HG02938 (cell line): ENCODE measurements at regions not wholly inside any gene's neighbourhood (a gene's known extent, or its start where the extent isn't known, plus 50 kb on each side); places are given as distances from the start of the nearest gene placed in this dataset.

ENCODE experiments used
- ATAC-seq: cut with Tn5 transposase; IDR thresholded peaks from one replicate; pipeline ENCODE4 v1.9.1; 2021; ENCODE audit warnings: mild to moderate bottlenecking, moderate library complexity; ENCODE audit not compliant: unreplicated experiment

DNA sequence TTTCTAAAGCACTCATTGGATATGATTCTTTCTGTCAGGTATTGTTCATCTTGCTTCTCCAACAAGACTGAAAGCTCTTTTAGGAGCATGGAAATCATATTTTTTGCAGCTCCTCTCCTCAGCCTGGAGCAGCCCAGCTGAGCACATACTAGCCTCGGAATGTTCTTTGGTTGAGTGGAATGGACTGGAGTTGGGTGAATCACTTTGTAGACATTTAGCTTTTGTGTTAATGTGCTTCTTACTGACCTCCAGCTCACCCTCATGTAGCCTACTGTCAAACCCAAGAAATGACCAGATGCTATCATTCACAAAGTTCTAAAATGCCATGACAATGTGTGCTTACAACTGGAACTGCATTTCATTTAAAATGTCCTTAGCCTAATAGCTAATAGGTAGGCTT lies 161.1 kb downstream of the NUAK1 start:
- no peak for ATAC-seq

DNA sequence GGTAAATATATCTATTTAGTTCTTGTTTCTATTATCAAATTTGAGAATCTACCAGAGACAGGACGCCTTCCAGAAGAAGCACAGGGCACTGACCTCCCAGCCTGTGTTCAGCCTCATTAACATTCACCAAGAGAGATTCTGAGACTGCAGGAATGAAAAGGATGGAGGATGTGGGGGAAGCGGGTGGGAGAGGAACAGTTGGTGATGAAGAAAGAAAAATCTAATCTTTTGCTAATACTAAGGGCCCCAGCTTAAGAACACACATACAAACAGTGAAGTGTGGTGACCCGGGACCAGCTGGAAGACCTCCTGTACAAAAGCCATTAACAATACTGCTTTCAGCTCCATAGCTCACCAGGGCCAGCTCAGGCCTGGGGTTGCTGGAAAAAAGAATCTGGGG lies 160.5 kb downstream of the NUAK1 start:
- no peak for ATAC-seq

DNA sequence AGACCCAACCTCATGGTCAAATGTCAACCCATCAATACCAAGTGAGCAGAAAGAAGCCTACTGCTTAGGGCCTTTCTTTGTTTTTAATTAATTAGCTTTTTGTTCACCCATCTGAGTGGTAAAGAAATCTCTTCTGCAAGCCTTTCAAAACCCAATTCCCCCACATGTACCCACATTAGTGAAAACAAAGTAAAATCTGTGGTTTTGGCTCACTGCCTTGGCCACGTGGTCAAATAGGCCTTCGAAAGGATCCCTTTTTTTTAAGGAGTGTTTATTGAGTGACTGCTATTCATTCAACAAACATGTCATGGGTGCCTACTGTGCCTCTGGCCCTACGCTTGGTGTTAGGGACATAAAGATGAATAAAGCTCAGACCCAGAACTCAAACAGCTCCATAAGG lies 160.1 kb downstream of the NUAK1 start:
- no peak for ATAC-seq

DNA sequence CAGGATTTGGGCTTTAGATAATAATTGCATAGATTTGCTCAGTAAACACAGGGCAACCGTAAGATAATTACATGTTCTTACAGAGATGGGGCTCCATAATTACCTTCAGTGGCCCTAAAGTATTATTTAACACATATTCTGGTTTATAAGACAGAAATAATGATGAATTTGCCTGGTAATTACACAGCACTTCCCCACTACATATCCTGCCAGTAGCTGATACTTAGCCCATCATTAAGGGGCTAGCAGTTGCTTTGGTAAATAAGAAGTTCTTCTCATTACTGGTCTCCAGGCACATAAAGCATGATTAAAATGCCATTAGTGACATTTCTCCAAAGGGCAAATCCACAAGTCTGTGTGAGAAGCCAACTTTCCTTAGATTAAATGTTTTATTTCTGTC lies 158.7 kb downstream of the NUAK1 start:
- no peak for ATAC-seq

DNA sequence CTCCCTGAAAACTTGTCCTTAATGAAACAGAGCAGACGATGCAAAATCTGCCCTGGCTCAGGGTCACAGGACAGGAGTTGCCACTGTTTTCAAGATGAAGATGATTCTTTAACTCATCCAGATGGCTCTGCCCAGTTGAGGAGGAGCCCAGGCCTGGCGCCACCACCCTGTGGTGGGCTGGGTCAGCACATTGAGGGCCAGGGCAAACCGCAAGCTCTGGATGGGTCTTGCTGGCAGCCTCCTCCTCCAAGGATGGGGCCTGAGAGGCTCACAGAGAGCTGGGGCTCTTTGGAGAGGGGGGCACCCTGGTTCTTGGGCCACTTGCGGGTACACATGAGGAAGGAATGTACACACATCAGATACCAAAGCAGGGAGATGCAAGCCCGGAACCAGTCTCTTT lies 158.2 kb downstream of the NUAK1 start:
- ATAC-seq, result no peak

DNA sequence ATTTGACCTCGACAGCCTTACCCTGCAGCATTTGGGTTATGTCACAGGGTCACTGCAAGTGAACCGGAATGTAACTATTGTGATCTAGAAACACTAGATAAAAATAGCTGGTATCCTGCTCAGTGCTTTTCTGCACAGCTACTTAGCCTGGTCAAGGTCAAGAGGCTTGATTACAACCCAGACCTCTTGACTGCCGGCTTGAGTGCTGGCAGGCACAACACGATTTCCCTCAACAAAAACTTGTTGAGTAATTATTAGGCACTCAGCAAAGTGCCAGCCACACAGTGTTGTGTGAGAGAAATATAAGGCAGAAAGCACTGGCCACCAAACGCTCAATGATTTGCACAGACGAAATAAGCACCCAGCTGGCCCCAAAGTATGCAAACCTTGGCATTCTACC lies 156.7 kb downstream of the NUAK1 start:
- ATAC-seq, result no peak

DNA sequence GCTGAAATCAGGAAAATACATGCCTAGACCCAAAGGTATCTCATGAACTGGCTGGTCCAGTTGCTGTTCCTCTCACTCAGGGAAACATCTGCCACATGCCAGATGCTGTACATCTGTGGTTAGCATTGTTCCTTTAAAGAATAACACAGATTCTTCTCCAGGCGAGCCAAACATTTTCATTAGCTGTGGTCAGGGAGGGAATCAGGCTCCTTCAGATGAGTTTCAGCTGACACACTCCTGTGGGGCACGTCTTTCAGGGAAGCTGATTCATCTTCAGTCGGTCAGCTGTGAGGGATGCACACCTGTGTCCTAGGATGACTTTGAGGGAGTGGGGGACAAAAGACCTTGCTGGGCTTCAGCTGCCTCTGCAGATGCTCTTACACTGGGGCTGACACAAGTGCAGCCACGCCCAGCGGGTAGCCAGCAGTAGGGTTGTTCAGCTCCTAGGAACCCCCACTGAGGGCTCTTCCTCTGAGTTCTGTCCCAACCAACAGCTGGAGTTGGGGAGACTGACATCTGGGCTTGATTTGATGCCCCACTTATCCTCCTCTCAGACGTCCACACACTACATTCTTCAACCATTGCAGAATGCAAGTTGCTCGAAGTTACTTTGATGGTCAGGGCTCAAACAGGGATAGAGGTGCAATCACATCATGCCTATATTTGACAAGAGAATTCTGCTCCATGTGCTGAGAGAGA lies 155.0 kb downstream of the NUAK1 start:
- ATAC-seq, result no peak

DNA sequence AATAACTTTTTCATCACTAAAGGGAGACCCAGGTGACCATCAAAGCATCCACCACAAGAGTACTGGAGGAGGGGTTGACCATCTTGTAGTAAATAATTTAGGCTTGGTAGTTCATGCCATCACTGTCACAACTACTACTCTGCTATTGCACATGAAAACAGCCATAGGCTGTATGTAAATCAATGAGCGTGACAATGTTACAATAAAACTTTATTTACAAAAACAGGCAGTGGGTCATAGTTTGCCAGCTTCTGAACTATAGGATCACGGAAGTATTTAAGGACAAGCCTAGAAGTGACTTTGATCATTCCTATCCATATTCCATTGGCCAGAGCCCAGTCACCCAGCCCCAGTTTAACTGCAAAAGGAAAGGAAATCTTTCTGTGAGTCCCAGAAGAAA lies 153.4 kb downstream of the NUAK1 start:
- no peak for ATAC-seq

DNA sequence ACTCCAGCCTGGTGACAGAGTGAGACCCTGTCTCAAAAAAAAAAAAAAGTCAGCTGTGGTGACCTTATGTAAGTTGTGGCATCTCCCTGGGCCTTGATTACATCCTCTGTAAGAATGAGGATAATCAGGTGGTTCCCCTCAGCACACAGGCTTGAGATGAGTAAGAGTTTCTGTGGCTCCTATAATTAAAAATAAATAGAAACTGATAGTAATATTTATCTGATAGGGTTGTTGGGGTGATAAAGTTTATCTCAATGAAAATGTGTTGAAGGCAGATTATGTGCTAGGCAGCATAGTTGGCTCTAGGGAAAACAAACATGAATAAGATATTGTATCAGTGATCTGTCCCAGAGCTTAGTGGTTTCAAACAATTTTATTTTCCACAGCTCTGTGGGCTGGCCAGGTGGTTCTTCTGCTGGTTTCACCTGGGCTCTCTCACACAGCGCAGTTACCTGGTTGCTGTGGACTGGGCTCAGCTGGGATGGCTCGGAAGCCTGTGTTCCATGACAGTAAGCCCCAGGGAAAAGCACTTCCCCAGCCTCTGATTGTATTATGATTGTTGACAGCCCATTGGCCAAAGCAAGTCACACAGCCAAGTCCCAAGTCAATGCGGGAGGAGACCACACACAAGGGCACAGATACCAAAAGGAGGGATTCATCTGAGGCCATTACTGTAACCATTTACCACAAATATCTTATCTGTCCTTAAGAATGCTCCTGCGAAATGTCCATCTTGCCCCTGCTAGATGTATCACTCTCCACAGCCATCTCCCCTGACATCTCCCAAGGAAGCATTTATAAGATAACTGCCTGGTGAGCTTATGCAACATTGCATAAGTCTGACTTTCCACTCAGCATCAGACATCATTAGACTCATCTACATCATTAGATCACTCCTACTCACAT lies 151.7 kb downstream of the NUAK1 start:
- ATAC-seq, result no peak

DNA sequence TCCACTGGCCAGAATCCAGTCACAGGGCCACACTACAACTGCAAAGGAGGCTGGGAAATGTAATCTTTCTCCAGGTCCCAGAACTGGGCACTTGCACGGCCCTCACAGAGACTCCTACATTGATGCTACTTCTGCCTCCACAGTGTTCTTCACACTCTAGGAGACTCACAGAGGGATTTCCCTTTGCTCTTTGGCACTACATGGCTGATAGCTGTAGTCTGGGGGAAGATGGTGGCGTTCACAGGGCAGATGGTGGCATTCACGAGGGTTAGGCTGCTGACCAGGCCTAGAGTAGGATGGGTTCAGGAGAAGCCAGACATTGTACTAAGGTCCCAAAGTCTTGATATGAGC lies 151.1 kb downstream of the NUAK1 start:
- ATAC-seq, result no peak

DNA sequence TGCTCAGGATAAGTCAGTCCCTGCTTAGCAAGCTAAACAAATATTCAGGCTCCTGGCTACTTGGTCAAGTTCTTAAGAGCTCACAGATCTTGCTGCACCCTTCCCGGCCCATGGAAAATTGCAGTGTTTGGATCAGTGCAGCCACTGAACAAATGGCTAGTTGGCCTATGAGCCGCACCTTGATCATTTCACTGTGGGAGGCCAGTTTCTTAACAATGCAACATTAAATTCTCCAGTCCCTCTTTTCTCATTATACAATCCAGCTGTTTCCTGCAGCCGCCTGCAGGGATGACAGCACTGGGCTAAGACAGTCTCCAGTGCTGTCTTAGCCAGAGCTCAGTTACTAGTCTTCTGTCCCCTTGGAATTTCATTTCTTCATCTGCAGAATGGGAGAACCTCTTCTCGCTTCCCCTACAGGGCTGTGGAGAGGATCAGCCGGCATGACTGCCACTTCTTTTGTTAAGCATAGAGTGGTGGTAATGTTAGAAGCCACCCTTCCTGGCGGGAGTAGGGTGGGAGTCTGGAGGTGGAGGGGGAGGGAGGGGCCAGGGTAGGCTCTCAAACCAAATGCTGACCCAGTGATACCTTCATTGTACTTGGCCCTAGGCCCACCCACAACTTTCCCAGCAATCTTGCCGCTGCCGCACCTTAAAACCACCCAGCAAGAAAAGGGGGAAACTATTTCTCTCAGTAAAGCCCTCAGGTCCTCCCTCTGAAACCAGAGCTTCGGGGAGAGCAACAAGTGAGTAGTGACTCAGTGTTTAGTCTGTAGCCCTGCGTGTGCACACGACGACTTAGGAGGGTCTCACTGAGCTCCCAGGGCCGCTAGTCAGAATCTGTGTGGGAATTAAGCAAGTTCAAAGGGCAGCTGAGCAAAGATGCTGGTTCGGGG lies 145.7 kb downstream of the NUAK1 start:
- no peak for ATAC-seq

DNA sequence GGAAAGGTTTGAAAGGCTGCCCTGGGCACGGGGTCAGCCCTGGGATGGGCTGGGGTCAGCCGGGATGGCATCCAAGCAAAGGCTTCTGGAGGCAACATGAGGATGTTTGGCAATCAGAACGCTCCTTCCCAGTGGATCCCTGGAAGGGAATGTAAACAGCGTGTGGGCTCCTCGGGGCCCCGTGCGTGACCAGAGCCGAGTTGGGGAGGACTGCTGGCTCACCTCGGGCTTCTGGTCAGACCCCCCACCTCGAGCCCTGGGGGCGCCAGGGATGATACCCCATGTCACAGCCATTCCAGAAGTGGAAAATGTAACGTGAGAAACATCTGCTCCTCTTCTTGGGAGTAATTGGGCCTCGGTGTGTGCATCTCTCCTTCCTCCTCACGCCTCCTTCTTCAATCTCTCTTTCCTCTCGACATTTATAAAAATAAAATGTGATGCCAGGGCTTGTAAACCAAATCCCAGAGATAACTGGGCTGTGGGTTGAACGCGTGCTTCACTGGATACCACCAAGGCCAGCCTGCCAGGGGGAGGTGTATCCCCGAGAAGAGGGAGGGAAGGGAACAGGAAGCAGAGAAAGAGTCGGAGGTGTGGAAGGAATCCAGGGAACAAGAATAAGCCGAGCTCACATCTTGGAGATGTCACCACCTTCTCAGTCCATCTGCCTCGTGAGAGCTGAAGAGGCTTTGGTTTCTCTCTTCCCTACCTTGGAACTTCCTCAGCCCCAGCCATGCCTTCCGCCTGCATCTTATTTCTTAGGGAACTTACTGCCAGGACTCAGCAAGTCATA lies 144.8 kb downstream of the NUAK1 start:
- no peak for ATAC-seq

DNA sequence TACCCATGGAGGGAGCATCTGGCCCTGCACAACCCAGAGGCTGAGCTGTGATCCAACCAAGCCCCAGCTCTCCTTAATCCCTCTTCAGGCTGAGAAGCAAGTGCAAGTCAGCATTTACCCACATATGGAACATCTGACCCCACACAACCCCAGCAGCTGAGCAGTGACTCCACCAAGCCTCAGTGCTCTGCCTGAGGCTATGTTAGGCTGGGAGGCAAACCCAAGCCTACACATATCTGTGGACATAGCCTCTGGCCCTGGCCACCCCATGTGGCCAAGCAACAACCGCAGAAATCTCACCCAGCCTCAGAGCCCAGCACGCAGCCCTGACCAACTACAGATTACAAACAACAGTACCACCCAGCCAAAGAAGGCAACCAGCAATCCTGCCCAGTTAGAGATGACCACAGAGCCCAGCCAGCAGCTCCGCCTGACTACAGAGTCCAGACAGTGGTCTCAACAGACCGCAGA lies 142.8 kb downstream of the NUAK1 start:
- ATAC-seq, result no peak

DNA sequence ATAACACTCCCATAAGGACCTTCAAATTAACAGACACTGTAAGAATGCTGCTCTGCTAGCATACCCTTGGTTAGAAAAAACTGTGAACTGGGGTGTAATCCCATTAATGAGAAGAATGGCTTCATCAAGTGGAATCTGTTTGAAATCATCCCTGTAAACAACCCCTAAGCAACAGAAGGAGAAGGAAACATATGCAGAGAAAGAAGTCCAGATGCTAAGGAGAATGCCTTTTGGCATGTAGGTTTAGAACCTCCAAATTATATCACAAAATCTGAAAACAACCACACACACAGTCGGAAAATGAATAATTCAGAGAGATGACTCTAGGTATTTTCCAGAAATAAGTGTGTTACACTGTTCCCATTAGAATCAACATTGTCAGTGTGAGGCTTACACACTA lies 140.2 kb downstream of the NUAK1 start:
- no peak for ATAC-seq

DNA sequence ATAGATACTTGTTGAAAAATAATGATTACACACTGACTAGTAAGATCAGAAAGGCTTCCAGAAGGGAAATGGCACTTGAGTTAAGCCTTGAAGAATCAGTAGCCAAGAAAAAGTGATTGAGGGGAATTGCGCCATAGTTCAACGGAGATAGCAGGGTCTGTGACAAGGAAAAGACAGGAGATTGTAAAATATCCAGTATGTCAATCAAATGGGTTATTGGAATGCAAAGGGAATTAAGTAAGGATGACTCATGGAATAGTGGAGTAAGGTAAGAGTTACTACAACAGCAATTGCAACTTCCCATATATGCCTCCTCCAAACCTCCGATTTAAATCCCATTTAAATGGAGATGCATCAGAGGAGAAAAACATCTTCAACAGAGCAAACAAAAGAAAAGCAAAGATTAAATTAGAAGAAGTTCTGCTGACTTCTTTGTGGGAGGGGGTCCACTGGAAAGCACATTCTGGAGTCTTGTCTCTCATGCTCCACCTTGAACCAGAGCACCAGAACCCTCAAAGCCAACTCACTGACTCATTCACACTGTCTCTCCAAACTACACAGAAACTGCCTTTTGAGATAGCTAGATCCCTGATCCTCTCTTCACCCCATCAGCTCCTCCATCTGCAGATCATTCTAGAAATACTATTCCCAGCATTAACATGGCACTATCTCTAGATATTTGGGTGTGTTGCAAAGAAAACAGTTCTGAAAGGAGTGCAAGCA lies 138.2 kb downstream of the NUAK1 start:
- ATAC-seq, result no peak

DNA sequence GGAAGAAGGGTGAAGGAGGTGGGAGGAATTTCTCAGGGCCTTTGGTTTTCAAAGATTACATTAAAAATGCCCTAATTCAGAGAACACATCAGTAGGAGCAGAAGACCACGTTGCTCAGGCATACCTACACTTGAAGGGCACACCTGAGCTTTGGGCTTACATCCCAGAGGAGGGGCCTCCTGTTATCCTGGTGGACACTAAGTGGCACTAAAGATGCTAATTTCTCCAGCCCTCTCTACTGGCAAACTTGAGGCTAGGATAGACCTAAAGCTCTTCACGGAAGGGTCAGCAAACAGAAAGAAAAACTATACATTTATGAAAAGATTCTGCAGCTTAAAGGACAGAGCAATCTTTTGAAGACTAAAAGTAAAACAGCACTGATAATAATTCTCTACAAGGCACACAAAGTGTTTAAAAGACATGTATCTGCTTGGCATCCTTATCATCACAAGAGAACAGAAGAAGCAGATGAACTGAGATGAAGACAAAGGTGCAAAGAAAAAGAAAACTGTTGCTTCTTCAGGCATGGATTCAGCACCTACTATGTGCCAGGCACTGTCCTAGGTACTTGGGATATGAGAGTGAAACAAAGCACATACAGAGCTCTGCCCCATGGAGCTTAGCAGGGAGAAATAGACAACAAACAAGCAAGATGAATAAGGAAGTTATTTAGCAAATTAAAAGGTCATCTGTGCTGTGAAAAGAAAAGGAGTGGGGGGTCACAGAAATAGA lies 137.5 kb downstream of the NUAK1 start:
- no peak for ATAC-seq

DNA sequence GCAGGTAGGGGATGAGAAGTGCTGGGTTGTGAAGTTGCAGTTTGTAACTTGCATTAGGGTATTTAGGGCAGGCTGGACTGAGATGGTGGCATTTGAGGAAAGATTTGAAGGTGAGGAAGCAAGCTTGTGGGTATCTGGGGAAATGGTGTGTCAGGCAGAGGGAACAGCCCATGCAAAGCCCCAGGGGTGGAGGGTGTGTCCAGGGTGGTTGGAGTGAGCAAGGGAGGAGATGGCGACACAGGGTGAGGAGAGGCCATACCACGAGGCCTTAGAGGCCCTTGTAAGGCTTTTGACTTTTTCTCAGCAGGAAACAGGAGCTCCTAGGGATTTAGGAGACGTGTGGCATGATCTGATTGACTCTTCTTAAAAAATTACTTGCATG lies 136.9 kb downstream of the NUAK1 start:
- ATAC-seq, result no peak

DNA sequence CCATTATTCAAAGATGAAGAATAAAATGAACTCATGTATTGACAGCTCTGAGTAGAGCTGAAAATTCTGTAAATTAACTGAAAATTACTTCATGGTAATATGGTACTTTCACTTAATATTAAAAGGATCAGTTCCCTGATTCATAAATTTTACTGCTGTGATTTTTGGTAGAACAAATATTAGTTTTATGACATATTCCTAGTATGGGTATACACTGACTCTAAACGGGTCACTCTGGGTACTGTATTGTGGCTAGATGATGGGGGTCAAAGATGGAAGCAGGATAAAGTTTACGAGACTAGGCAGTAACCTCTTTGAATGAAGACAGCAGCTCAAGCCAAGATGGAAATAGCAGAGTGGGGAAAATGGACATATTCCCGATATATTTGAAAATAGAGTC lies 135.5 kb downstream of the NUAK1 start:
- ATAC-seq, result no peak

DNA sequence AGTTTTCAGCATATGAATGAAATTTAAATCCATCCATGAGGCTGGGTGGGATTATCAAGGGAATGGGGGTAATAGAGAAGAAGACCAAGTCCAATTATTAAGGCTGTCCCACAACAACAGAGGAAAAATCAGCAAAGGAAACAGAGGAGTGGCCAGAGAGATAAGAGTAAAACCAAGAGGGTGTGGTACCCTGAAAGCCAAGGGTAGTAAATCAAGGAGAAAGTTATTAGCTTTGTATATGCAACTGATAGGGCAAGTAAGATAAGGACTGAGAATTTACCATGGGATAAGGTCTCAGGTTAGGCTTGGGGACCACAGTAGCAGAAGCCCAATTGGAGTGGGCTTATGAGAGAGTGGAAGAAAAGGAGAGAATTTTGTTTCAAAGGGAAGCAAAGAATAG lies 134.5 kb downstream of the NUAK1 start:
- no peak for ATAC-seq
